C4-2B (cell line): ENCODE measurements at regions not wholly inside any gene's neighbourhood (a gene's known extent, or its start where the extent isn't known, plus 50 kb on each side); places are given as distances from the start of the nearest gene placed in this dataset.

ENCODE experiments used
- ZFX ChIP-seq: fragments of 450-650 bp; IDR thresholded peaks from 2 replicates; pipeline ENCODE4 v1.6.1; 2017
- TF ChIP-seq, protein P1 (sequence below): fragments of 450-650 bp; conservative IDR thresholded peaks from 2 replicates; pipeline ENCODE4 v1.5.1; 2017; ENCODE audit warnings: mild to moderate bottlenecking

GRCh38 chrX:141415889-141416288, 168.6 kb downstream of the SPANXA1 start:
- TF ChIP-seq, protein P1, sequence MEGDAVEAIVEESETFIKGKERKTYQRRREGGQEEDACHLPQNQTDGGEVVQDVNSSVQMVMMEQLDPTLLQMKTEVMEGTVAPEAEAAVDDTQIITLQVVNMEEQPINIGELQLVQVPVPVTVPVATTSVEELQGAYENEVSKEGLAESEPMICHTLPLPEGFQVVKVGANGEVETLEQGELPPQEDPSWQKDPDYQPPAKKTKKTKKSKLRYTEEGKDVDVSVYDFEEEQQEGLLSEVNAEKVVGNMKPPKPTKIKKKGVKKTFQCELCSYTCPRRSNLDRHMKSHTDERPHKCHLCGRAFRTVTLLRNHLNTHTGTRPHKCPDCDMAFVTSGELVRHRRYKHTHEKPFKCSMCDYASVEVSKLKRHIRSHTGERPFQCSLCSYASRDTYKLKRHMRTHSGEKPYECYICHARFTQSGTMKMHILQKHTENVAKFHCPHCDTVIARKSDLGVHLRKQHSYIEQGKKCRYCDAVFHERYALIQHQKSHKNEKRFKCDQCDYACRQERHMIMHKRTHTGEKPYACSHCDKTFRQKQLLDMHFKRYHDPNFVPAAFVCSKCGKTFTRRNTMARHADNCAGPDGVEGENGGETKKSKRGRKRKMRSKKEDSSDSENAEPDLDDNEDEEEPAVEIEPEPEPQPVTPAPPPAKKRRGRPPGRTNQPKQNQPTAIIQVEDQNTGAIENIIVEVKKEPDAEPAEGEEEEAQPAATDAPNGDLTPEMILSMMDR: no peak
- no peak for TF ChIP-seq ZFX
